T-helper 17 cell (primary cell): ENCODE measurements at regions not wholly inside any gene's neighbourhood (a gene's known extent, or its start where the extent isn't known, plus 50 kb on each side); places are given as distances from the start of the nearest gene placed in this dataset.

ENCODE experiments used
- ATAC-seq: fragments of 150-1000 bp; cut with Tn5 transposase; 2 replicates; pipeline ENCODE4 v1.10.0; 2021; ENCODE audit warnings: mild to moderate bottlenecking, moderate library complexity
- DNase-seq, 3 donors: peaks; one replicate each; pipeline versions ENCODE4 v3.0.0 to v3.0.0-alpha.2; 2020 to 2021
- H3K9me3 ChIP-seq: one replicate; pipeline ENCODE4 v1.7.0; 2013; ENCODE audit warnings: low read length, mild to moderate bottlenecking; ENCODE audit not compliant: control insufficient read depth, poor library complexity, severe bottlenecking
- H3K27ac Mint-ChIP-seq: one replicate; pipeline ENCODE4 v1.8.0; 2022; ENCODE audit warnings: mild to moderate bottlenecking, moderate library complexity, mixed read lengths
- H3K27me3 Mint-ChIP-seq: one replicate; pipeline ENCODE4 v1.8.0; 2022; ENCODE audit warnings: mixed read lengths
- H3K36me3 Mint-ChIP-seq: one replicate; pipeline ENCODE4 v1.8.0; 2022; ENCODE audit warnings: low read depth, mixed read lengths
- H3K4me1 Mint-ChIP-seq: one replicate; pipeline ENCODE4 v1.8.0; 2022; ENCODE audit warnings: mild to moderate bottlenecking, mixed read lengths
- H3K4me3 Mint-ChIP-seq: one replicate; pipeline ENCODE4 v1.8.0; 2022; ENCODE audit warnings: mild to moderate bottlenecking, moderate library complexity, mixed read lengths

DNA sequence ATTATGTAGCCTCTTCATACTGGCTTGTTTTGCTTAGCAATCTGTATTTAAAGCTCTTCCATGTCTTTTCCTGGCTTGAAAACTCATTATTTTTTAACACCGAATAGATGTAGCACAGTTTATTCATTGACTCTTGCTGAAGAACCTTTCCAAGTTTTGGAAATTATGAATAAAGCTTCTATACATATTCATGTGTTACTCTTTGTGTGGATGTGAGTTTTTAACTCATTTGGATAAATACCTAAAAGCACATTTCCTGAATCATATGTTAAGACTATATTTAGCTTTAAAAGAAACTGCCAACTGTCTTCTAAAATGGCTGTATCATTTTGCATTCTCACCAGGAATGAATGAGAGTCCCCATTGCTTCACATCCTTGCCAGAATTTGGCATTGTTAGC lies 2061.7 kb upstream of the AGA start:
- ATAC-seq (no peak), DNase-seq (no peak)
- Mint-ChIP-seq H3K4me1 (no peaks in the 10 kb centered on the region), H3K36me3 (no peaks in the 10 kb centered on the region), H3K27ac (no peak overlapping the region), H3K27me3 (no peaks in the 10 kb centered on the region), H3K4me3 (no peak overlapping the region)
- no peaks in the 10 kb centered on the region for H3K9me3 ChIP-seq

DNA sequence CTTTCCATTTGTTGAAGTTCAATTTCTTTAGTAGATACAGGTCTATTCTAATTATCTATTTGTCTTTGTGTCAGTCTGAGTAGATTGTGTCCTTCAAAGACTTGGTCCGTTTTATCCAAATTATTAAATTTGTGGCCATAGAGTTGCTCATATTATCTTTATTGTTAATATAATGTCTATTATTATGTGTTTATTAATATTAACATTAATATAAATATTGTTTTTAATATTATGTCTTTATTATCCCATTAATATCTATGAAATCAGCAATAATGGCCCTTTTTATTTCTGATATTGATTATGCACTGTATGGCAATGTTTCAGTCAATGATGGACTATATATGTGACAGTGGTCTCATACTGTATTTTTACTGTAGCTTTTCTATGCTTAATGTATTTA lies 2067.3 kb upstream of the AGA start:
- no peak overlapping the region for H3K27ac Mint-ChIP-seq

DNA sequence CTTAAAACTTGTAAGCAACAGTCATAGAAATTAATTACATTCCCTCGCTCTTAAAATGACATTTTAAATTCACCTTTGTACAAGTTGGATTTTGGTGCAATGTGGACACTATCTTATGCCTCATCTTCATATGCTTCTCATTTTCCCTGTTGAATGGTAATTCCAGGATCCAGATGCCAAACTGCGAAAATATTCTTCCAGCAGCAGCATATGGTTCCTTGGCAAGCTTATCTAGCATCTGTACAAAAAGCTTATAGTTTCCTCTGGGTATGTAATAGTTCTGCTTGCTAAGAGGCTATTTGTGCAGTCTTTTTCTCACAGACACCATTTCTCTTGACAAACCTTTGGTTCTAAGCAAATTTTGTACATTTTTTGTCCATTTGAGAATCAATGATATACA lies 2079.7 kb upstream of the AGA start:
- Mint-ChIP-seq H3K4me3 (no peak overlapping the region), H3K27me3 (no peaks in the 10 kb centered on the region), H3K4me1 (no peaks in the 10 kb centered on the region), H3K27ac (no peak overlapping the region), H3K36me3 (no peaks in the 10 kb centered on the region)
- H3K9me3 ChIP-seq: no peaks in the 10 kb centered on the region
- DNase-seq: no peak
- no peak for ATAC-seq

More for the DNA sequence above, 2067.3 kb upstream of the AGA start:
- H3K9me3 ChIP-seq: no peaks in the 10 kb centered on the region
- ATAC-seq (no peak), DNase-seq (no peak)
- no peak overlapping the region for H3K4me3 Mint-ChIP-seq
- H3K4me1 Mint-ChIP-seq: no peaks in the 10 kb centered on the region
- no peaks in the 10 kb centered on the region for H3K27me3 Mint-ChIP-seq
- H3K36me3 Mint-ChIP-seq: no peaks in the 10 kb centered on the region

DNA sequence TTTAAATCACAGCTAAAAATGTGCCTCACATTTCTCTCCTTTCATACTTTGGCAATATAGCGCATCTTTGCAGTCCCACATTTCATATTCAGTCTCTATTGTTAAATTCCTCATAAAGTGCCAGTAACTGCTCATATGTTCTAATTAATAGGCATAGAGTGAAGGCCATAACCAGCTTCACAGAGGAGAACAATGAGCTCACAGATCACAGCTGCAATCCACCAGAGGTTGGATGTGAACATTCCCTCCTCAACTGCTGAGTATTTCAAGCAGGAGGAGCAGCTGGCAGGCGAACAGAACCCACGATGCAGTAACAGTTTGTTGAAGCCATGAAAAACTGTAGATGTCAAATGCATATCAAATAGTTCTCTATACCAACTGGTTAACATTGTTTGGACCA lies 2088.7 kb upstream of the AGA start:
- Mint-ChIP-seq H3K27ac (no peak overlapping the region), H3K27me3 (no peaks in the 10 kb centered on the region), H3K36me3 (no peaks in the 10 kb centered on the region), H3K4me3 (no peak overlapping the region), H3K4me1 (no peaks in the 10 kb centered on the region)
- peaks cover 3% of the 10 kb centered on the region for H3K9me3 ChIP-seq
- ATAC-seq (no peak), DNase-seq (no peak)

DNA sequence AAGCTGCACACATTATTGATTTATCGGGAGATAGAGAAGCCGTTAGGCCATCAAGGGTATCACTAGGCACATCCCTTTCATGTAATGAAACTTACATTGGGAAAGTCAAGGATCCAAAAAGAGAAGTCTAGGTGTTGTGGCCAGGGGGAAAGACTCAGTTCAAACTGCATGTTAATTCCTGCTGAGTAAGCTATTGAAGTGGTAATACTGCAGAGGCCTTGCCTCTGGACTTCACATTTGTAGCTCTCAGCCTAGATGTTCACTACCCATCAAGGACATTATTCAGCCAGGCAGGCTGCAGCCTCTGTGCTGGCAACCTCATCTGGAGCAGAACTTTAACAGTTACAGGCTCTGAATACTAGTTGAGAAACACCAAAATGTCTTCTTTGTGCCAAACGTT lies 2094.5 kb upstream of the AGA start:
- H3K9me3 ChIP-seq: no peaks in the 10 kb centered on the region
- H3K4me1 Mint-ChIP-seq: no peaks in the 10 kb centered on the region
- no peak overlapping the region for H3K4me3 Mint-ChIP-seq
- no peaks in the 10 kb centered on the region for H3K36me3 Mint-ChIP-seq
- DNase-seq: no peak
- ATAC-seq: no peak
- no peak overlapping the region for H3K27ac Mint-ChIP-seq
- H3K27me3 Mint-ChIP-seq: no peaks in the 10 kb centered on the region

DNA sequence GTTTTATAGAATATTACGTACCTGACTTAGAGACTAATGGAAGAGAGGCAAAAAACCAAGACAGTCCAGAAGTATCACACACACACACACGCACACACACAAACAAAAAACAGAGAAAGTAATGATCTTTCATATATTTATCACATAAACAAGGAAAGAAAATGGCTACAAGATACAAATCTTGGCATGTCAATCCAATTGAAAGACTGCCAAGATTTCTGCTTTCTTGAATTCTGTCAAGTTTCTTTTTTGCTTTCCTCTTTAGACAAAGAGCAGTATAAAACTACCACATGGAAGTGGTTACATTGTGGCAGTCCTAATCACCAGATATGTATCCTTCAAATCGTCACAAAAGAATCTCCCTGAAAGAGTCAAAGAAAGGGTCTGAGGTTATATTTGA lies 2097.4 kb upstream of the AGA start:
- H3K4me1 Mint-ChIP-seq: no peaks in the 10 kb centered on the region
- H3K9me3 ChIP-seq: no peaks in the 10 kb centered on the region
- H3K27ac Mint-ChIP-seq: no peak overlapping the region
- H3K4me3 Mint-ChIP-seq: no peak overlapping the region
- ATAC-seq: no peak
- no peaks in the 10 kb centered on the region for H3K36me3 Mint-ChIP-seq
- DNase-seq: no peak
- H3K27me3 Mint-ChIP-seq: no peaks in the 10 kb centered on the region

DNA sequence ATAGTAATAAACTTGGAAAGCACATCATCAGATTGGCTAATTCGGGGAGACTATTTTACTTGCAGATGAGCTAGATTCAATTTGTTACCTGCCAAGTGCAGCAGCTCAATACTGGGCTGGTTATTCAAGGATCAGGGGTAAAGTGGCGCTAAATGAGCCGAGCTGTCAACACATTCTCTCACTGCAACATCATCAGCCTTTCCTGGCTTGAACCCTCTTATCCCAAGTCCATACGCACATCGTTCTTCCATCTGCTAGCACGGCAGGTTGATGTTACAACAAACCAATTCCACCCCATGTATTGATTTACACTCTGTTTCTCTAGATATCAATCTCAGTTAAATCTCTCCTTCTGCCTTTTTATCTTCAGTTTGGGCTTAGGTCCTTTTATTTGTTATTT lies 2101.5 kb upstream of the AGA start:
- DNase-seq (no peak), ATAC-seq (no peak)
- Mint-ChIP-seq H3K4me3 (no peak overlapping the region), H3K27ac (no peak overlapping the region), H3K4me1 (no peaks in the 10 kb centered on the region), H3K27me3 (no peaks in the 10 kb centered on the region), H3K36me3 (no peaks in the 10 kb centered on the region)
- no peaks in the 10 kb centered on the region for H3K9me3 ChIP-seq

DNA sequence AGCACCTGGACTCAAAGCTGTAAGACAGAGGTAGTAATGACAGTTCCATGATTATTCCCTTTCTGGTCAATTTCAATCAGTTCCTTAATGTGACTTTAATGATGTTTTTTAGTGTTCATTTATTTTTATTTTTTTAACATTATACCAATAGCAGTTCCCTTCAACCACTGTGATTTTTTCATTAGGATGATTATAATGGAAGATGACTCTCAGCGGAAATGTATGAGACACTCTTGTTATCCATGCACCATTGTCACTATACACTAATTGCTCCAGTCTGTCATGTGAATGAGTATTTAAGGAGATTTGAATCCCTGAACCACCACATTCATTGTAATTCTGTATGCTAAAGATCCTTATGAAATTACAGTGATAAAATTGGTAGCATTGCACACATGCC lies 2102.3 kb upstream of the AGA start:
- DNase-seq (no peak), ATAC-seq (no peak)
- Mint-ChIP-seq H3K27ac (no peak overlapping the region), H3K36me3 (no peaks in the 10 kb centered on the region), H3K4me3 (no peak overlapping the region), H3K27me3 (no peaks in the 10 kb centered on the region), H3K4me1 (no peaks in the 10 kb centered on the region)
- no peaks in the 10 kb centered on the region for H3K9me3 ChIP-seq

DNA sequence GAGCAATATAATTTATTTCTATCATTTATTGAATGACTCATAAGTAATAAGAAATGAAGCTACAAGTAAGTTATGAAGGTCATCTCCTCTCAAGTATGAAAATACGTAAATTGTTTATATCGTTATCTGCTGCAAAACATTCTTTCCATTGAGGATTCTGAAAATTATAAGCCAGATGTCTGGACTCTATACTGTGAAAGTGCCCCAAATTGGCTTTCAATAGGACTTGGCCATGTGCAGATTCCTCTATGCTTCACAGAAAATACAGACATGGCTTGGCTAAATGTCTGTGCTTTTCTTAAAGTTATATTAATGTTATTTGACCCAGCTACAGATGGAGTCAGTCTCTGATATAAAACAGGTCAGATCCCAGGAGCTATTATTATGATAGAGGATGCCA lies 2109.9 kb upstream of the AGA start:
- Mint-ChIP-seq H3K36me3 (no peaks in the 10 kb centered on the region), H3K4me1 (no peaks in the 10 kb centered on the region), H3K27ac (no peak overlapping the region), H3K27me3 (no peaks in the 10 kb centered on the region), H3K4me3 (no peak overlapping the region)
- ATAC-seq (no peak), DNase-seq (no peak)
- H3K9me3 ChIP-seq: no peaks in the 10 kb centered on the region

DNA sequence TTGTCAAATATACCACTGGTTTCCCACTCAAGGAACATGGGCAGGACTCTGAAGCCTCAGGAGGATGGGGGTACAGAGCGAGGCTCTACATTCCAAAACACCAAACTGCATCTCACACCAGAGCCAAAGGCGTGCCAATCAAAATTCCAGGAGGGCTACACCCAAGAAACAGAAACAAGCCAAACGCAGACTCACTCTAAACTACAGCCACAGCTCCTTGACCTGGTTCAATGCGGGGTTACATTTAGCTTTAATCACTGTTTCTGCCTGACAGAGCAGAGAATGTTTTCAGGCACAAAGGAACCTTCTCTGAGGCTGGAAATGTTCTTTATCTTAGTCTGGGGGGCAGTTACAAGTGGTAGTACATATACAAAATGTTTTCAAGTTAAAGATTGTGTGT lies 2121.5 kb upstream of the AGA start:
- no peak overlapping the region for H3K4me3 Mint-ChIP-seq
- H3K9me3 ChIP-seq: no peaks in the 10 kb centered on the region
- no peak overlapping the region for H3K27ac Mint-ChIP-seq
- no peaks in the 10 kb centered on the region for H3K4me1 Mint-ChIP-seq
- DNase-seq (no peak), ATAC-seq (no peak)
- no peaks in the 10 kb centered on the region for H3K27me3 Mint-ChIP-seq
- H3K36me3 Mint-ChIP-seq: no peaks in the 10 kb centered on the region

DNA sequence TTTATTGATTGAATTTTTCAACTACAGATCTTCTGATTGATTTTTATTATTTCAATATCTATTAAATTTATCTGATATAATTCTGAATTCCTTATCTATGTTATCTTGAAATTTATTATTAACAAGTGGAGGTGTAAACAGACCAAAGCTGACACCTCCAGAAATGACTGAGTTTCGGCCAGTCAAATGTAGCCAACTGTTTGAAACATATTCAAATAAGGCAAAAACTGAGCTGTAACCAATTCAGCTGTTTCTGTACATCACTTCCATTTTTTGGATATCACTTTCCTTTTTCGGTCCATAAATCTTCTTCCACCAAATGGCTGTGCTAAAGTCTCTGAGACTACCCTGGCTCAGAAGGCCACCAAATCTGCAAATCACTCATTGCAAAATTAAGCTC lies 2127.3 kb upstream of the AGA start:
- H3K4me1 Mint-ChIP-seq: no peaks in the 10 kb centered on the region
- H3K4me3 Mint-ChIP-seq: no peak overlapping the region
- no peak for ATAC-seq
- H3K36me3 Mint-ChIP-seq: no peaks in the 10 kb centered on the region
- no peaks in the 10 kb centered on the region for H3K9me3 ChIP-seq
- DNase-seq: no peak
- H3K27ac Mint-ChIP-seq: no peak overlapping the region
- H3K27me3 Mint-ChIP-seq: no peaks in the 10 kb centered on the region

DNA sequence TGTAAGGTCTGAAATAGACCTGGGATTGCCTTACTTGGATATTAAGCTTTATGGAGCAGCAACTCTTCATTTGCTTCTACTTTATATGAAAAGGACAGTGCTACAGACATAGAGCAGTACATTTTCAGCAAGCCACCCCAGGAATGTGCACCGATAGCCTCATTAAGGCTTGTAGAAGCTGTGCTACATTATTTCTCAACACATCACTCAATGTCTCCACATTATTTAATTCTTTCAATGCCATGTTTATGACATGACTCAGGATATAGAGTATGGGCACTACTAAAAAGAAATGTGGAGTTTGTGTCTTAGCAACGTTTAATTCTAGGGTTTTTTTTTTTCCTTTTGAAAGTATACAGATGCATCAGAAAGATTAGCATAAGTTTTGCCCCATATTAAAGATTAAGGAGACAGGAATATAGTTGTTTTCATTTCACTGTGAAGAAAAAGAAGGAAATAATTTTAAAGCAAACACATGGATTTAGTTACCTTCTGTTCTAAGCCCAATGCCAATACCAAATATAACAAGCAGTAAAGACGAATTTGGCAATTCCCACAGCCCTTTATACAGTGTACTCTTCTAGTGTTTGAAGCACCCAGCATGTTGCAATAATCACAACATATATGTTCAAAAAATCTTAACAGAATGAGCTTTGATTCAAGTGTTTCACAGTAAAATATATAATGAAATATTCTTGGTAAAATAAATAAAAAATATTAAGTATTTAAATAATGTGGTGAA lies 2140.1 kb upstream of the AGA start:
- H3K27ac Mint-ChIP-seq: no peak overlapping the region
- no peaks in the 10 kb centered on the region for H3K4me1 Mint-ChIP-seq
- no peak overlapping the region for H3K4me3 Mint-ChIP-seq
- ATAC-seq (no peak), DNase-seq (no peak)
- peaks cover 3% of the 10 kb centered on the region for H3K9me3 ChIP-seq
- no peaks in the 10 kb centered on the region for H3K36me3 Mint-ChIP-seq
- H3K27me3 Mint-ChIP-seq: no peaks in the 10 kb centered on the region

DNA sequence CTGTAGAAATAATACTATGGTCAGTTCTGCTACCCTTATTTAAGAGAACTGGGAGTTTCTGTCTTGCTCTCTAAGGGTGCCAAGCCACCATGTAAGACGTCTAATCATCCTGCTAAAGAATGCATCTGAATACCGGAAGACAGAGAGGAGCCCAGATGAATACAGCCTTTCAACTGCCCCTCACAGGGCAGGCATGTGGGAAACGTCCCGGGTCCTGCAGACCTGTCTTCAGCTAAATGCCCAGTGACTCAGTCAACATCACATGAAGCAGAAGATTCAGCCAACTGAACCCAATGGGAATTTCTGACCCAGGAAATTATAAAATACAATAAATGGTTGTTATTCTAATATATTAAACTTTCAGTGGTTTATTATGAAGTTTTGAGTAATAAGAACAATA lies 2141.0 kb upstream of the AGA start:
- no peak overlapping the region for H3K4me3 Mint-ChIP-seq
- H3K4me1 Mint-ChIP-seq: no peaks in the 10 kb centered on the region

DNA sequence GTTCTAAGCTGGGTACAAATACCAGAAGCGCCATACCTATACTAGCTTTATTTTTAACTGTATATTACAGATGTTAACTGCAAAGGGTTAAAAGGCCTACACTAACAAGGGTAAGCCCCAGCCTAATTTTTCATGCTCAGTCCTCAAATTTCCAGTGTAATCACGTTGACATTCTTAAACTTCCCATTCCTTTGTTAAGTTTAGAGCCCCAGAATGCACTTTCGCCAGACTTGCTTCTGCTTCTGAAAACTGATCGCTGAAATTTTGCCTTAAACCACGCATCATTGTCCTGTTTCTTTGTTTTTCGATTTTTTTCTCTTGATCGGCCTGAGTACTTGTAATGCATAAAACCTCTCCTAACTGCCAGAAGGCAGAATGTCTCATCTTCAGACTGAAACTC lies 2141.9 kb upstream of the AGA start:
- DNase-seq: no peak
- ATAC-seq: no peak
- Mint-ChIP-seq H3K4me1 (no peaks in the 10 kb centered on the region), H3K27ac (no peak overlapping the region), H3K4me3 (no peak overlapping the region), H3K36me3 (no peaks in the 10 kb centered on the region), H3K27me3 (no peaks in the 10 kb centered on the region)
- H3K9me3 ChIP-seq: peaks cover 3% of the 10 kb centered on the region

More for the DNA sequence above, 2141.0 kb upstream of the AGA start:
- no peaks in the 10 kb centered on the region for H3K27me3 Mint-ChIP-seq
- no peaks in the 10 kb centered on the region for H3K36me3 Mint-ChIP-seq
- H3K9me3 ChIP-seq: peaks cover 3% of the 10 kb centered on the region
- ATAC-seq (no peak), DNase-seq (no peak)
- no peak overlapping the region for H3K27ac Mint-ChIP-seq
